IMR-90 (cell line): ENCODE measurements at regions not wholly inside any gene's neighbourhood (a gene's known extent, or its start where the extent isn't known, plus 50 kb on each side); places are given as distances from the start of the nearest gene placed in this dataset.

Experiments used
- ATAC-seq: fragments of 200-7000 bp; cut with Tn5 transposase; 2 replicates; pipeline ENCODE4 v1.9.1; 2020; ENCODE audit warnings: low read depth, mild to moderate bottlenecking, moderate library complexity
- BruUV-seq: library from RNA; stranded (reverse); fragments of 400-500 nt; replicated peaks from 2 replicates; lab custom pipeline; 2021; lab: Mats Ljungman, UMichigan
- CTCF ChIA-PET: fragments of 300-600 bp; formaldehyde crosslinking; extraction: SDS; loops from one replicate; lab custom pipeline; 2021; ENCODE audit warnings: antibody characterized with exemption; lab: Yijun Ruan, JAX
- POLR2A ChIA-PET: fragments of 300-600 bp; sonication (Branson Sonifier 250); formaldehyde crosslinking; loops from one replicate; lab custom pipeline; 2022; ENCODE audit warnings: antibody characterized with exemption; ENCODE audit not compliant: unreplicated experiment; lab: Charles Lee
- DNase-seq: peaks from one replicate; pipeline ENCODE4 v3.0.0; 2013
- H2AFZ ChIP-seq: replicated peaks from 2 replicates; pipeline ENCODE3; 2013; ENCODE audit warnings: low read length, mild to moderate bottlenecking; ENCODE audit not compliant: poor library complexity
- H2AK5ac ChIP-seq: 2 replicates; pipeline ENCODE4 v1.6.1; 2013; ENCODE audit warnings: low read depth, low read length, inconsistent platforms
- H2AK9ac ChIP-seq: replicated peaks from 2 replicates; pipeline ENCODE3; 2013; ENCODE audit warnings: mild to moderate bottlenecking, low read depth, low read length, moderate library complexity; ENCODE audit not compliant: poor library complexity
- H2BK120ac ChIP-seq: 2 replicates; pipeline ENCODE4 v1.6.1; 2013; ENCODE audit warnings: low read depth, low read length, inconsistent platforms
- H2BK15ac ChIP-seq: 3 replicates; pipeline ENCODE4 v1.6.1; 2013; ENCODE audit warnings: low read depth, low read length, inconsistent platforms
- H2BK20ac ChIP-seq: 2 replicates; pipeline ENCODE4 v1.6.1; 2013; ENCODE audit warnings: low read depth, mild to moderate bottlenecking, inconsistent platforms, low read length, moderate library complexity
- H2BK5ac ChIP-seq: 2 replicates; pipeline ENCODE4 v1.6.1; 2013; ENCODE audit warnings: mild to moderate bottlenecking, low read depth, low read length, inconsistent platforms; ENCODE audit not compliant: poor library complexity, severe bottlenecking
- H3K14ac ChIP-seq: replicated peaks from 2 replicates; pipeline ENCODE4 v1.6.1; 2013; ENCODE audit warnings: low read depth, low read length, inconsistent platforms
- H3K18ac ChIP-seq: 2 replicates; pipeline ENCODE4 v1.6.1; 2013; ENCODE audit warnings: low read depth, low read length, control low read depth
- H3K23ac ChIP-seq: 2 replicates; pipeline ENCODE4 v1.6.1; 2013; ENCODE audit warnings: low read depth, low read length, inconsistent platforms
- H3K27ac ChIP-seq: 2 replicates; pipeline ENCODE4 v1.5.1; 2013; ENCODE audit warnings: mild to moderate bottlenecking, control low read depth, low read length; ENCODE audit not compliant: insufficient read depth
- H3K27me3 ChIP-seq: 2 replicates; pipeline ENCODE4 v1.6.1; 2013; ENCODE audit warnings: low read length; ENCODE audit not compliant: control insufficient read depth, insufficient read depth
- H3K36me3 ChIP-seq: 2 replicates; pipeline ENCODE4 v1.6.1; 2013; ENCODE audit warnings: low read length, mixed read lengths; ENCODE audit not compliant: control insufficient read depth, insufficient read depth
- H3K4ac ChIP-seq: 2 replicates; pipeline ENCODE4 v1.6.1; 2013; ENCODE audit warnings: low read depth, low read length, inconsistent platforms
- H3K4me1 ChIP-seq: 2 replicates; pipeline ENCODE4 v1.6.1; 2013; ENCODE audit warnings: low read length, mixed read lengths; ENCODE audit not compliant: control insufficient read depth, insufficient read depth
- H3K4me2 ChIP-seq: 2 replicates; pipeline ENCODE4 v1.6.1; 2013; ENCODE audit warnings: low read depth, mild to moderate bottlenecking, control low read depth, low read length, moderate library complexity
- H3K4me3 ChIP-seq: 2 replicates; pipeline ENCODE4 v1.5.1; 2013; ENCODE audit warnings: low read depth, mild to moderate bottlenecking, control low read depth, low read length, moderate library complexity; ENCODE audit not compliant: insufficient read depth
- H3K56ac ChIP-seq: 2 replicates; pipeline ENCODE4 v1.6.1; 2013; ENCODE audit warnings: low read length, inconsistent platforms; ENCODE audit not compliant: insufficient read depth; ENCODE audit errors: extremely low read depth
- H3K79me1 ChIP-seq, 2 experiments: 2 replicates each; pipeline ENCODE4 v1.6.1; 2013; ENCODE audit warnings: low read length in 2 of 2, inconsistent platforms in 1 of 2, low read depth in 1 of 2
- H3K9ac ChIP-seq: 2 replicates; pipeline ENCODE4 v1.6.1; 2013; ENCODE audit warnings: low read depth, low read length, control low read depth
- H3K9me1 ChIP-seq: 2 replicates; pipeline ENCODE4 v1.6.1; 2013; ENCODE audit warnings: low read length, inconsistent platforms; ENCODE audit not compliant: insufficient read depth
- H3K9me3 ChIP-seq: 2 replicates; pipeline ENCODE4 v1.6.1; 2013; ENCODE audit warnings: low read length; ENCODE audit not compliant: control insufficient read depth, insufficient read depth
- H4K20me1 ChIP-seq: 2 replicates; pipeline ENCODE4 v1.6.1; 2013; ENCODE audit warnings: low read length, inconsistent platforms; ENCODE audit not compliant: insufficient read depth
- H4K5ac ChIP-seq: 2 replicates; pipeline ENCODE4 v1.6.1; 2013; ENCODE audit warnings: mild to moderate bottlenecking, low read depth, low read length, control low read depth
- H4K8ac ChIP-seq, 2 experiments: 2 replicates each; pipeline ENCODE4 v1.6.1; 2013; ENCODE audit warnings: low read depth in 2 of 2, low read length in 2 of 2, control low read depth in 1 of 2, inconsistent platforms in 1 of 2
- H4K91ac ChIP-seq: 2 replicates; pipeline ENCODE4 v1.6.1; 2013; ENCODE audit warnings: low read depth, low read length, inconsistent platforms; ENCODE audit not compliant: insufficient read depth
- CHD1 ChIP-seq: IDR thresholded peaks from 2 replicates; pipeline ENCODE4 v1.6.1; 2012; ENCODE audit warnings: low read depth, low read length, improper control_type of control experiment
- FOS ChIP-seq: fragments of 150-350 bp; IDR thresholded peaks from 2 replicates; pipeline ENCODE4 v1.6.1; 2016; ENCODE audit warnings: low read depth, low read length
- MAFK ChIP-seq: IDR thresholded peaks from 2 replicates; pipeline ENCODE4 v1.6.1; 2012; ENCODE audit warnings: low read depth, low read length, improper control_type of control experiment
- POLR2A ChIP-seq: IDR thresholded peaks from 2 replicates; pipeline ENCODE4 v1.6.1; 2012; ENCODE audit warnings: mild to moderate bottlenecking, low read depth, low read length
- RAD21 ChIP-seq: IDR thresholded peaks from 2 replicates; pipeline ENCODE4 v1.6.1; 2012; ENCODE audit warnings: low read length, improper control_type of control experiment
- RFX5 ChIP-seq: IDR thresholded peaks from 2 replicates; pipeline ENCODE4 v1.8.0; 2012; ENCODE audit warnings: low read depth, mild to moderate bottlenecking, low read length, moderate library complexity
- SMC3 ChIP-seq: fragments of 150-350 bp; IDR thresholded peaks from 2 replicates; pipeline ENCODE4 v1.6.1; 2016; ENCODE audit warnings: low read depth, mild to moderate bottlenecking, antibody characterized with exemption, low read length, moderate library complexity
- WGBS, 2 experiments: methylation state at CpG; one replicate each; pipeline versions ENCODE4 v1.1.5 to v1.1.7; 2013; ENCODE audit warnings: missing lambda C conversion rate in 2 of 2; ENCODE audit not compliant: insufficient read length in 1 of 2; ENCODE audit errors: extremely low coverage in 2 of 2; 5-methylcytosine and 5-hydroxymethylcytosine counted together
- dilution Hi-C: fragments of 300-500 bp; cut with HindIII; formaldehyde crosslinking; loops from one replicate; pipeline ENCODE4 v1.14.3; 2018; ENCODE audit warnings: low sequenced_read_pairs; ENCODE audit not compliant: unreplicated experiment
- in situ Hi-C: fragments of 300-500 bp; cut with MboI; formaldehyde crosslinking; loops from 3 replicates; pipeline ENCODE4 v1.14.3; 2019; ENCODE audit warnings: low sequenced_read_pairs, inconsistent platforms, mixed read lengths
- intact Hi-C: fragments of 100-400 bp; cut with micrococcal nuclease; formaldehyde crosslinking; loops from 2 replicates; pipeline ENCODE4 v1.10.0; 2022
- TF ChIP-seq, protein P1 (sequence below): conservative IDR thresholded peaks from 2 replicates; pipeline ENCODE4 v1.5.1; 2012; ENCODE audit warnings: mild to moderate bottlenecking, low read depth, low read length, improper control_type of control experiment
- TF ChIP-seq, protein P2 (sequence below): fragments of 150-350 bp; IDR thresholded peaks from 2 replicates; pipeline ENCODE4 v1.6.1; 2017; ENCODE audit warnings: mild to moderate bottlenecking, antibody characterized with exemption, low read length, low read depth

DNA sequence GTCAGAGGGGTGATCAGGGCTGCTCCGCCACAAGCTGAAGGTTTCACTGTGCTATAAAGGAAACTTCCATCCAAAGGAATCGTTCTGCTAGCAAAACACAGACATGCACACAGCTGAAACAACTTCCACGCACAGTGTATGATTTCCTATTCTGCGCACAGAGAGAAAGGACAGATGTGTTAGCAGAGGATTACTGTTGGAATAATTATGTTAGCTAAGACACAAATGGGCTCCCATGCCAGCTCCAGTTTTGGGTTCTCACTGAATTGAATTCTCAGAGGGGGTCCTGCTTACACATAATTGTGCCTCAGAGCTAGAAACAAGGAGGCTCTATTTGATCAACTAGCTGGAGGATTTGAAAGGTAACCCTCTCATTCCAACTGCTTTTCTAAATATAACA is 352.4 kb downstream of the IRX2 start:
- H3K27me3 ChIP-seq = no peaks in the 10 kb centered on the region

More for the DNA sequence above, 352.4 kb downstream of the IRX2 start:
- in situ Hi-C loops = no loop called here
- Histone ChIP-seq H2BK20ac (no peak overlapping the region), H3K27ac (no peak overlapping the region), H3K56ac (no peak overlapping the region), H4K5ac (no peak overlapping the region), H4K20me1 (no peaks in the 10 kb centered on the region), H2AK5ac (no peak overlapping the region), H3K4me3 (no peak overlapping the region), H3K9me3 (peaks cover 34% of the 10 kb centered on the region), H2BK120ac (no peak overlapping the region), H3K4me1 (no peaks in the 10 kb centered on the region), H3K4me2 (no peak overlapping the region), H3K23ac (no peak overlapping the region), H2AK9ac (no peak overlapping the region), H3K79me1 (no peaks in the 10 kb centered on the region), H3K18ac (no peak overlapping the region), H2AFZ (no peak overlapping the region), H3K9ac (no peak overlapping the region), H4K91ac (no peak overlapping the region), H4K8ac (no peak overlapping the region), H3K9me1 (no peaks in the 10 kb centered on the region), H2BK5ac (no peak overlapping the region), H3K14ac (no peak overlapping the region), H2BK15ac (no peak overlapping the region), H3K4ac (no peak overlapping the region), H3K36me3 (no peaks in the 10 kb centered on the region)
- TF ChIP-seq SMC3 (no peak), RFX5 (no peak), MAFK (no peak), CHD1 (no peak), FOS (no peak), POLR2A (no peak), RAD21 (no peak)
- TF ChIP-seq, protein P1, sequence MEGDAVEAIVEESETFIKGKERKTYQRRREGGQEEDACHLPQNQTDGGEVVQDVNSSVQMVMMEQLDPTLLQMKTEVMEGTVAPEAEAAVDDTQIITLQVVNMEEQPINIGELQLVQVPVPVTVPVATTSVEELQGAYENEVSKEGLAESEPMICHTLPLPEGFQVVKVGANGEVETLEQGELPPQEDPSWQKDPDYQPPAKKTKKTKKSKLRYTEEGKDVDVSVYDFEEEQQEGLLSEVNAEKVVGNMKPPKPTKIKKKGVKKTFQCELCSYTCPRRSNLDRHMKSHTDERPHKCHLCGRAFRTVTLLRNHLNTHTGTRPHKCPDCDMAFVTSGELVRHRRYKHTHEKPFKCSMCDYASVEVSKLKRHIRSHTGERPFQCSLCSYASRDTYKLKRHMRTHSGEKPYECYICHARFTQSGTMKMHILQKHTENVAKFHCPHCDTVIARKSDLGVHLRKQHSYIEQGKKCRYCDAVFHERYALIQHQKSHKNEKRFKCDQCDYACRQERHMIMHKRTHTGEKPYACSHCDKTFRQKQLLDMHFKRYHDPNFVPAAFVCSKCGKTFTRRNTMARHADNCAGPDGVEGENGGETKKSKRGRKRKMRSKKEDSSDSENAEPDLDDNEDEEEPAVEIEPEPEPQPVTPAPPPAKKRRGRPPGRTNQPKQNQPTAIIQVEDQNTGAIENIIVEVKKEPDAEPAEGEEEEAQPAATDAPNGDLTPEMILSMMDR = no peak
- TF ChIP-seq, protein P2, sequence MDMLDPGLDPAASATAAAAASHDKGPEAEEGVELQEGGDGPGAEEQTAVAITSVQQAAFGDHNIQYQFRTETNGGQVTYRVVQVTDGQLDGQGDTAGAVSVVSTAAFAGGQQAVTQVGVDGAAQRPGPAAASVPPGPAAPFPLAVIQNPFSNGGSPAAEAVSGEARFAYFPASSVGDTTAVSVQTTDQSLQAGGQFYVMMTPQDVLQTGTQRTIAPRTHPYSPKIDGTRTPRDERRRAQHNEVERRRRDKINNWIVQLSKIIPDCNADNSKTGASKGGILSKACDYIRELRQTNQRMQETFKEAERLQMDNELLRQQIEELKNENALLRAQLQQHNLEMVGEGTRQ = no peak
- CTCF ChIA-PET = no interaction called here
- intact Hi-C loops = no loop called here
- ATAC-seq (no peak), DNase-seq (no peak)
- WGBS, 2 experiments = no CpG with 5 or more reads among the region's 4 CpGs
- BruUV-seq = no TSS peak
- POLR2A ChIA-PET = no interaction called here
- dilution Hi-C loops = no loop called here
